ENCODE measurements at regions not wholly inside any gene's neighbourhood (a gene's known extent, or its start where the extent isn't known, plus 50 kb on each side); places are given as distances from the start of the nearest gene placed in this dataset.

DNA sequence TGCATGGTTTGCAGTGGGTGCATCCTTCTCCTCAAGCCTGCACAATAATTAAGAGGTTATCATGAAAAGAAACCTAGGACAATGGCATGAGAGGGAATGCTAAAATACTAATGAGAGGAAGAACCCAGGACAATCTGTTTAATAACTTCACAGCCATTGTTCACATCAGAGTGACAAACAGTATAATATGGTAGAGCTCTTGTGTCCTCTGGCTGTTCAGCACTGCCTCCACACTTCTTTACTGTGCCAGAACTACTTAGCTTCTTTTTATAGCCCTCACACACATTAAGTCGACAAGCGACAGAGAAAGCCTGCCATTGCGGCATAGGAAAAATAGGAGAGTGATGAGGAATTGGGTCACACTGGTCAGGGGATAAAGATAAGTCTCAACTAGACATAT, 65.0 kb upstream of the MEIS2 start:
- no peak for FAIRE-seq
- DNase-seq (ENCODE audit: insufficient read length), result no peak
- TF ChIP-seq POLR2A (IDR thresholded peaks at IDR 0.05; ENCODE audit: low read depth, low read length) (no peak), TAF1 (IDR thresholded peaks at IDR 0.05; ENCODE audit: borderline replicate concordance, low read depth, low read length) (no peak), POLR2AphosphoS5 (IDR thresholded peaks at IDR 0.05; ENCODE audit: low read depth, low read length) (no peak)

- FAIRE-seq, result no peak
- TF ChIP-seq POLR2A (IDR thresholded peaks at IDR 0.05; ENCODE audit: low read depth, low read length), result no peak
- TF ChIP-seq TAF1 (IDR thresholded peaks at IDR 0.05; ENCODE audit: borderline replicate concordance, low read depth, low read length), result no peak
- TF ChIP-seq POLR2AphosphoS5 (IDR thresholded peaks at IDR 0.05; ENCODE audit: low read depth, low read length), result no peak
- DNase-seq (ENCODE audit: insufficient read length), result no peak
These were observed 66.1 kb upstream of the MEIS2 start for GRCh38 chr15:37166402-37166801.

GRCh38 chr15:37181339-37181738, 81.0 kb upstream of the MEIS2 start:
- no peak for FAIRE-seq
- DNase-seq (ENCODE audit: insufficient read length), result no peak
- no peak for TF ChIP-seq POLR2AphosphoS5 (IDR thresholded peaks at IDR 0.05; ENCODE audit: low read depth, low read length)
- TF ChIP-seq TAF1 (IDR thresholded peaks at IDR 0.05; ENCODE audit: borderline replicate concordance, low read depth, low read length), result no peak
- no peak for TF ChIP-seq POLR2A (IDR thresholded peaks at IDR 0.05; ENCODE audit: low read depth, low read length)

GRCh38 chr15:37199545-37199944, 99.2 kb upstream of the MEIS2 start:
- no peak for DNase-seq (ENCODE audit: insufficient read length)
- FAIRE-seq, result no peak
- TF ChIP-seq POLR2A (IDR thresholded peaks at IDR 0.05; ENCODE audit: low read depth, low read length) (no peak), POLR2AphosphoS5 (IDR thresholded peaks at IDR 0.05; ENCODE audit: low read depth, low read length) (no peak), TAF1 (IDR thresholded peaks at IDR 0.05; ENCODE audit: borderline replicate concordance, low read depth, low read length) (no peak)

DNA sequence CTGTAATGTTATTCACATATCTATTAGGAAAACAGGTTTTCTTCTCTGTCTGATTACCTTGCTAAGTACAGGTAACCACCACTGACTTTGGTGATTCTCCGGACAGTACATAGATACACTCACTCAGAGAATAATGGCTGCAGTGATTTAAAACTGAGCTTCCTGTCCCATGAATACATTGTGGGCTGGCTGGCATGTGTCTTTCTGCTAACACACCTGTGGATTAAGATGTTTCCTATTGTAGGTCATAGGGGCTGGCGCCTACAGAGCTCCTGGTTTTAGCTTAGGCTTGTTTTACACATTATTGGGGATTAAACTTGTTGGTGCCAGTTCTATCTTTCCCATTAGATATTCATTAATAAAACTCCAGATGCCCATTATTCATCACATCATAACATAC, 102.7 kb upstream of the MEIS2 start:
- FAIRE-seq, result no peak
- no peak for DNase-seq (ENCODE audit: insufficient read length)
- TF ChIP-seq POLR2A (IDR thresholded peaks at IDR 0.05; ENCODE audit: low read depth, low read length) (no peak), TAF1 (IDR thresholded peaks at IDR 0.05; ENCODE audit: borderline replicate concordance, low read depth, low read length) (no peak), POLR2AphosphoS5 (IDR thresholded peaks at IDR 0.05; ENCODE audit: low read depth, low read length) (no peak)

DNA sequence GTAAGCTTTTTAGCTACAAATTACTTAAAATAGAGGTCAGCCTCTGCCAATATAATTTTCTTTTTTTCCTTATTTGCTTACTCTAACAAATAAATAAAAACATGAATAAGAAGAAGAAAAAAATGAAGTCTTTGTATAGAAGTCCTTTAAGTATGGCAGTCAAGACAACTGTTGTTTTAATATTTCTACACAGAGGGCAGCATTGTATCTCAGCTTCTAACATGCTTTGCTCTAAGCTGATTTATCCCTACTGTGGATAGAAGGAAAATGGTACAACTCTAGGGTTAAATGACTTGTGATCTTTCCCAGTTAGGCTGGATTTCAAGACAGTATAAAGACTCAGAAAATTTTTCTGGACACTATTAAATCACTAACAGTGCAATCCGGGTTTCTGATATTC, 104.3 kb upstream of the MEIS2 start:
- TF ChIP-seq POLR2A (IDR thresholded peaks at IDR 0.05; ENCODE audit: low read depth, low read length), result no peak
- no peak for TF ChIP-seq TAF1 (IDR thresholded peaks at IDR 0.05; ENCODE audit: borderline replicate concordance, low read depth, low read length)
- TF ChIP-seq POLR2AphosphoS5 (IDR thresholded peaks at IDR 0.05; ENCODE audit: low read depth, low read length), result no peak
- no peak for FAIRE-seq
- no peak for DNase-seq (ENCODE audit: insufficient read length)

GRCh38 chr15:37206690-37207089, 106.3 kb upstream of the MEIS2 start:
- no peak for DNase-seq (ENCODE audit: insufficient read length)
- TF ChIP-seq POLR2A (IDR thresholded peaks at IDR 0.05; ENCODE audit: low read depth, low read length) (no peak), POLR2AphosphoS5 (IDR thresholded peaks at IDR 0.05; ENCODE audit: low read depth, low read length) (no peak), TAF1 (IDR thresholded peaks at IDR 0.05; ENCODE audit: borderline replicate concordance, low read depth, low read length) (no peak)
- FAIRE-seq, result no peak

GRCh38 chr15:37208146-37209040, 108.0 kb upstream of the MEIS2 start:
- FAIRE-seq (no peak), DNase-seq (ENCODE audit: insufficient read length) (no peak)
- no peak for TF ChIP-seq POLR2AphosphoS5 (IDR thresholded peaks at IDR 0.05; ENCODE audit: low read depth, low read length)
- TF ChIP-seq POLR2A (IDR thresholded peaks at IDR 0.05; ENCODE audit: low read depth, low read length), result no peak
- no peak for TF ChIP-seq TAF1 (IDR thresholded peaks at IDR 0.05; ENCODE audit: borderline replicate concordance, low read depth, low read length)

DNA sequence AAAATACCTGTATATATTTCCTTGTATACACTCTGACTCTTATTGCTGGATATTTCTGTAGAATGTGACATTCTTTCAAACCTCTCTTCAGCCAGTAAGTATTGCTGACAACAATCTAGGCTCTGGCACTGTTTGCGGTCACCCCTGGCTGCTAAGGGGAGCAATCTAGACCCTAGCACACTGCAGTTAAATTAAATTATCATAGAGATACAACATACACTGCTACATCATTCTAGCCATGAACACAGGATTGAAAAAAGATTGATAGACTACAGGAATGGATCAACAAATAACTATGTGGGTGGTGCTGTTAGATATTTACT, 108.7 kb upstream of the MEIS2 start:
- DNase-seq (ENCODE audit: insufficient read length) (no peak), FAIRE-seq (no peak)
- TF ChIP-seq TAF1 (IDR thresholded peaks at IDR 0.05; ENCODE audit: borderline replicate concordance, low read depth, low read length) (no peak), POLR2A (IDR thresholded peaks at IDR 0.05; ENCODE audit: low read depth, low read length) (no peak)

DNA sequence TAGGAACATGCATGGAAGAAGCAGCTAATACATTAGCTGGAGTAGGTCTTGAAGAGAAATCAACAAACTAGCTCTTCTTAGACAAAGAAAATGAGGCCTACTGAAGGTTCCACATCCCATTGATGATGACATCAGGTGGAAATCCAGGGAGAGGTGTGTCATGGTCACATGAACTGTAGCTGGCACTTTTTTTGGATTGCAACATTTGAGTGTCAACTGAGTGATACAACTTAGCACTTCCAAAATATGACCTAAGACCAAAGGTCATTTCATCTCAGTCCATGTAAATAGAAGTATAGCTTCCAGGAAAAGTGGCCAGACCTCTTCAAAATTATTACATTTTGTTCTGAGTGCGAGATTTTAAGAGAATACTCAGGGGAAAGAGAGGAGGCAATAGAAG, 117.2 kb upstream of the MEIS2 start:
- FAIRE-seq (no peak), DNase-seq (ENCODE audit: insufficient read length) (no peak)
- TF ChIP-seq TAF1 (IDR thresholded peaks at IDR 0.05; ENCODE audit: borderline replicate concordance, low read depth, low read length) (no peak), POLR2AphosphoS5 (IDR thresholded peaks at IDR 0.05; ENCODE audit: low read depth, low read length) (no peak), POLR2A (IDR thresholded peaks at IDR 0.05; ENCODE audit: low read depth, low read length) (no peak)

DNA sequence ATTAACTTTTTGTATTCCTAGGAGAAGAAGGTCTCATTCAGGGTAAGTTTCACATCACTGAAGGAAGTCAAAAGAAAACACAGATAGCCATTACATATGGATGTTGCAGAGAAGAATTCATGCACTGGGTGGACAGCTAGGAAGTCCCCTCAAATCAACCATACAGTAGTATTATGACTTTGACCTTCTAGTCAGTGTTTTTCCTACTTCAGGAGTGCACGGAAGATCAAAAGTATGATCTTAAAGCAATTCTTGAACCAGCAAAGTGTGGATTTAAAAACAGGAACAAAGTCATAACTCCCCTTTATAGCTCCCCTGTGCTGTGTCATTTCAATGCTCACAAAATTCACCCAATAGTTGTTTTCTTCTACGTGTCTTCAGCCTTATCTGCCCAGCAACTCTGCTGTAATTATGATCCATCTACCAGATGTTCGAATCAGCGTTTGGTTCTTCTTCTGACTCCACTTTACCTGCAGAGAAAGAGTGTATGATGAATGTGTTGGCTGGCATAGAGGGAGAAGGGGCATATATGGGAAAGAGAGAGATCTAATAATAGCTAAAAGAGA, 118.1 kb upstream of the MEIS2 start:
- FAIRE-seq, result peak; percentile 53
- no peak for TF ChIP-seq TAF1 (IDR thresholded peaks at IDR 0.05; ENCODE audit: borderline replicate concordance, low read depth, low read length)
- no peak for TF ChIP-seq POLR2AphosphoS5 (IDR thresholded peaks at IDR 0.05; ENCODE audit: low read depth, low read length)

DNA sequence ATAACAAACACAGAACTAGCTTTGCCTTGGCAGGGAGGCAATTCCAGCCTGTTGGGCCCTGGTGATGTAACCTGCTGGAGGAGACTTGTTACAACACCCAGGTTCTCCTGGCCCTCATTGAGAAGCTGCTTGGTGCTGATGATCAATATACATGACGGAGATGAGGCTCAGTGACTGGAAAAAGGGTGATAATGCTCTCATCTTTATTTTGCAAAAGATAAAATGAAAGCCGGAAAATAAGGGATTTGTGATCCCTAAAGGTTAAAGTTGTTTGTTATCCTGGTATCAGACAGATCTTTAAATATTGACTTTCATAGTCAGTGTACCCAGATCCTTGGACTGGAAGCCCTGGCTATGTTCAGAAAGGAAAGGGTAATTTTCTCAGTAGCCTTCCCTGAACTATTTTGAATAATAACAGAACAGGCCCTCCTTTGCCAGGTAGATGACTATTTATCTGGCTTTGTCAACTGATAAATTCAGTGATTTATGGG, 118.9 kb upstream of the MEIS2 start:
- DNase-seq (ENCODE audit: insufficient read length), result no peak
- no peak for FAIRE-seq
- no peak for TF ChIP-seq TAF1 (IDR thresholded peaks at IDR 0.05; ENCODE audit: borderline replicate concordance, low read depth, low read length)
- TF ChIP-seq POLR2A (IDR thresholded peaks at IDR 0.05; ENCODE audit: low read depth, low read length), result no peak
- TF ChIP-seq POLR2AphosphoS5 (IDR thresholded peaks at IDR 0.05; ENCODE audit: low read depth, low read length), result no peak

More for the DNA sequence above, 118.1 kb upstream of the MEIS2 start:
- no peak for DNase-seq (ENCODE audit: insufficient read length)
